Omental fat pad (tissue), 3 donors: ENCODE measurements at regions not wholly inside any gene's neighbourhood (a gene's known extent, or its start where the extent isn't known, plus 50 kb on each side); places are given as distances from the start of the nearest gene placed in this dataset. TPM values are rescaled to one million over a fixed set of nuclear protein-coding genes. Genes with fewer than 3 reads are reported as not detected.
"Not testable (repeated sequence)": the region's sequence is repeated elsewhere in the genome, so short reads cannot be mapped to it uniquely, and the experiment has no call there.

Source experiments
- ATAC-seq: fragments of 150-250 bp; one replicate; pipeline ENCODE4 v1.9.1; 2016; ENCODE audit warnings: mild to moderate bottlenecking, moderate library complexity; ENCODE audit not compliant: low FRiP score
- DNase-seq: peaks from one replicate; pipeline ENCODE4 v3.0.0-alpha.2; 2019; ENCODE audit warnings: low spot score
- CTCF ChIP-seq, 3 donors: fragments of 450-650 bp; IDR thresholded peaks; one replicate each; pipeline ENCODE4 v1.5.1; 2016 to 2017; ENCODE audit warnings: antibody characterized with exemption in 3 of 3, mild to moderate bottlenecking in 3 of 3, moderate library complexity in 2 of 3
- small RNA-seq: library from RNA; depleted of rRNA; stranded (forward); fragments of <200 nt; gene quantifications from one replicate; pipeline ENCODE3, GENCODE V24; 2016

DNA sequence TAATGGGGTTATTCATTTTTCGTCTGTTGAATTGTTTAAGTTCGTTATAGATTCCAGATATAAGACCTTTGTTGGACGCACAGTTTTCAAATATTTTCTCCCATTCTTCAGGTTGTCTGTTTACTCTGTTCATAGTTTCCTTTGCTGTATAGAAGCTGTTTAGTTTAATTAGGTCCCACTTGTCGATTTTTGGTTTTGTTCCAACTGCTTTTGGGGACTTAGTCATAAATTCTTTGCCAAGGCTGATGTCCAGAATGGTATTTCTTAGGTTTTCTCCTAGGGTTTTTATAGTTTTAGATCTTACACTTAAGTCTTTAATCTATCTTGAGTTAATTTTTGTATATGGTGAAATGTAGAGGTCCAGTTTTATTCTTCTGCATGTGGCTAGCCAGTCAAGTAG, 58.9 kb upstream of the ZNF280D start:
- DNase-seq (no peak), ATAC-seq (no peak)
- no peak for TF ChIP-seq CTCF (IDR thresholded peaks at IDR 0.05)

DNA sequence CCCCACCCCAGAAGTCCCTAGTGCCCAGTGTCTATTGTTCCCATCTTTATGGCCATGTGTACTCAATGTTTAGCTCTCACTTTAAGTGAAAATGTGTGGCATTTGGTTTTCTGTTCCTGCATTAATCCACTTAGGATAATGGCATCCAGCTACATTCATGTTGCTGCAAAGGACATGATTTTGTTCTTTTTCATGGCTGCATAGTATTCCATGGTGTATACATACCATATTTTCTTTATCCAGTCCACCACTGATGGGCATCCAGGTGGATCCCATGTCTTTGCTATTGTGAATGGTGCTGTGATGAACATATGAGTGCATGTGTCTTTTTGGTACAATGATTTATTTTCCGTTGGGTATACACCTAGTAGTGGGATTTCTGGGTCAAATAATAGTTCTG, 58.2 kb upstream of the ZNF280D start:
- DNase-seq, ATAC-seq: not testable (repeated sequence)

GRCh38 chr15:56788359-56788758, 55.0 kb upstream of the ZNF280D start:
- no peak for TF ChIP-seq CTCF (IDR thresholded peaks at IDR 0.05)

GRCh38 chr15:56786966-56787365, 53.7 kb upstream of the ZNF280D start:
- ATAC-seq (no peak), DNase-seq (no peak)
- no peak for TF ChIP-seq CTCF (IDR thresholded peaks at IDR 0.05)

More at GRCh38 chr15:56788359-56788758, 55.0 kb upstream of the ZNF280D start:
- DNase-seq (no peak), ATAC-seq (no peak)

GRCh38 chr15:56783857-56784661, 50.8 kb upstream of the ZNF280D start:
- TF ChIP-seq CTCF (IDR thresholded peaks at IDR 0.05): no peak
- ATAC-seq: no peak
- DNase-seq: no peak

DNA sequence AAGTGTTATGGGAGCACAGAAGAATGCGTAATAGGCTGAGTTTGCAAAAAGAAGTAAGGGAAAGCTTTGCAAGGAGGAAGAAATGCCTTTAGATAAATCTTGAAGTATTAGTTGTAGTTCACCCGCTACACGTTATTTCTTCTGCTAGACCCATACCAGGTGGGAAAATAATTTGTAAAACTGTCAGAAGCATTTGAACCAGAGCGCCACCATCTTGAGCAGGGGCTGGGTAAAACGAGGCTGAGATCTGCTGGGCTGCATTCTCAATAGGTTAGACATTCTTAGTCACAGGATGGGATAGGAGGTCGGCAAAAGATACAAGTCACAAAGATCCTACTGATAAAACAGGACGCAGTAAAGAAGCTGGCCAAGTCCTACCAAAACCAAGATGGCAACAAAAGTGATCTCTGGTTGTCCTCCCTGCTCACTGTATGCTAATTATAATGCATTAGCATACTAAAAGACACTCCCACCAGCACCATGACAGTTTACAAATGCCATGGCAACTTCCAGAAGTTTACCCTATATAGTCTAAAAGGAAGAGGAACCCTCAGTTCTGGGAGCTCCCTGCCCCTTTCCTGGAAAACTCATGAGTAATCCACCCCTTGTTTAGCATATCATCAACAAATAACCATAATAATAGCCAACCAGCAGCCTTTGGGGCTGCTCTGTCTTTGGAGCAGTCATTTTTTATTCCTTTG, 50.0 kb upstream of the ZNF280D start:
- no peak for TF ChIP-seq CTCF (IDR thresholded peaks at IDR 0.05)
- ATAC-seq: no peak
- no peak for DNase-seq

Small RNA genes in the stretch of these regions (small RNA-seq; reads per million reads assigned to genes)
- gene AC090517.1 (not detected), gene AC090517.3 (not detected)
